CD14-positive monocyte (primary cell): ENCODE measurements at regions not wholly inside any gene's neighbourhood (a gene's known extent, or its start where the extent isn't known, plus 50 kb on each side); places are given as distances from the start of the nearest gene placed in this dataset.

Source experiments
- DNase-seq, 3 donors: peaks; one replicate each; pipeline ENCODE4 v3.0.0-alpha.2; 2011 to 2022
- H2AFZ ChIP-seq: 2 replicates; pipeline ENCODE4 v1.6.0; 2012; ENCODE audit warnings: mild to moderate bottlenecking, low read depth, low read length, inconsistent platforms; ENCODE audit not compliant: insufficient read depth, poor library complexity, severe bottlenecking
- H3K27ac ChIP-seq, 2 donors: 1 replicate in 1 of 2; 2 replicates in 1 of 2; pipeline ENCODE4 v1.5.1; 2012 to 2013; ENCODE audit warnings: low read length in 2 of 2, control low read depth in 1 of 2, inconsistent platforms in 1 of 2, low read depth in 1 of 2, mild to moderate bottlenecking in 1 of 2
- H3K27me3 ChIP-seq, 2 donors: one replicate each; pipeline versions ENCODE4 v1.6.0 to v1.6.1; 2011 to 2013; ENCODE audit warnings: low read length in 2 of 2; ENCODE audit not compliant: control insufficient read depth in 2 of 2, insufficient read depth in 2 of 2
- H3K36me3 ChIP-seq, 2 donors: replicated peaks in 1 of 2; 1 replicate in 1 of 2; 2 replicates in 1 of 2; pipeline versions ENCODE4 v1.5.1 to v1.6.1; 2012 to 2013; ENCODE audit warnings: low read length in 2 of 2, control low read depth in 1 of 2, inconsistent platforms in 1 of 2, mild to moderate bottlenecking in 1 of 2; ENCODE audit not compliant: insufficient read depth in 2 of 2, control insufficient read depth in 1 of 2
- H3K4me1 ChIP-seq, 2 donors: 1 replicate in 1 of 2; 2 replicates in 1 of 2; pipeline versions ENCODE4 v1.5.1 to v1.6.1; 2012 to 2013; ENCODE audit warnings: low read length in 2 of 2, control low read depth in 1 of 2, inconsistent platforms in 1 of 2, mild to moderate bottlenecking in 1 of 2, moderate library complexity in 1 of 2; ENCODE audit not compliant: insufficient read depth in 2 of 2, control insufficient read depth in 1 of 2
- H3K4me2 ChIP-seq: replicated peaks from 2 replicates; pipeline ENCODE3; 2012; ENCODE audit warnings: low read length, moderate library complexity, mild to moderate bottlenecking; ENCODE audit not compliant: poor library complexity, severe bottlenecking; ENCODE audit errors: extremely low read depth
- H3K4me3 ChIP-seq, 3 experiments: fragments of 200-600 bp in 1 of 3; sonication (generic) in 1 of 3; replicated peaks in 1 of 3; 1 replicate in 2 of 3; 2 replicates in 1 of 3; pipeline ENCODE4 v1.5.1; 2011 to 2013; ENCODE audit warnings: low read length in 3 of 3, mild to moderate bottlenecking in 3 of 3, control low read depth in 2 of 3, low read depth in 2 of 3, inconsistent platforms in 1 of 3, moderate library complexity in 1 of 3
- H3K79me2 ChIP-seq: 2 replicates; pipeline ENCODE4 v1.6.0; 2012; ENCODE audit warnings: mild to moderate bottlenecking, control low read depth, inconsistent platforms, low read length, moderate library complexity; ENCODE audit not compliant: insufficient read depth
- H3K9ac ChIP-seq: 2 replicates; pipeline ENCODE4 v1.6.0; 2017; ENCODE audit warnings: low read length, mild to moderate bottlenecking; ENCODE audit not compliant: insufficient read depth, poor library complexity, severe bottlenecking
- H3K9me3 ChIP-seq, 2 donors: replicated peaks in 1 of 2; 1 replicate in 1 of 2; 2 replicates in 1 of 2; pipeline versions ENCODE4 v1.5.1 to v1.6.1; 2012 to 2013; ENCODE audit warnings: low read length in 2 of 2, control low read depth in 1 of 2; ENCODE audit not compliant: control insufficient read depth in 1 of 2, insufficient read depth in 1 of 2
- H4K20me1 ChIP-seq: 2 replicates; pipeline ENCODE4 v1.6.0; 2012; ENCODE audit warnings: mild to moderate bottlenecking, low read length, control low read depth, moderate library complexity; ENCODE audit not compliant: insufficient read depth
- H3K27ac Mint-ChIP-seq, 7 donors: one replicate each; pipeline ENCODE4 v1.8.0; 2020; ENCODE audit warnings: mild to moderate bottlenecking in 7 of 7, mixed read lengths in 7 of 7, moderate library complexity in 6 of 7, inconsistent platforms in 2 of 7
- H3K27me3 Mint-ChIP-seq, 3 donors: one replicate each; pipeline ENCODE4 v1.8.0; 2021 to 2022; ENCODE audit warnings: low read depth in 3 of 3, mild to moderate bottlenecking in 3 of 3, mixed read lengths in 3 of 3, moderate library complexity in 3 of 3, inconsistent platforms in 1 of 3
- H3K36me3 Mint-ChIP-seq, 2 donors: one replicate each; pipeline ENCODE4 v1.8.0; 2020; ENCODE audit warnings: mixed read lengths in 2 of 2, inconsistent platforms in 1 of 2, mild to moderate bottlenecking in 1 of 2
- H3K4me1 Mint-ChIP-seq: one replicate; pipeline ENCODE4 v1.8.0; 2020; ENCODE audit warnings: mild to moderate bottlenecking, mixed read lengths
- H3K4me3 Mint-ChIP-seq, 2 donors: one replicate each; pipeline ENCODE4 v1.8.0; 2020; ENCODE audit warnings: mild to moderate bottlenecking in 2 of 2, mixed read lengths in 2 of 2, moderate library complexity in 1 of 2
- H3K9me3 Mint-ChIP-seq, 7 donors: one replicate each; pipeline ENCODE4 v1.8.0; 2020 to 2022; ENCODE audit warnings: mixed read lengths in 7 of 7, mild to moderate bottlenecking in 6 of 7, moderate library complexity in 6 of 7, inconsistent platforms in 2 of 7
- CTCF ChIP-seq: fragments of 200-600 bp; IDR thresholded peaks from one replicate; pipeline ENCODE4 v1.8.0; 2022; ENCODE audit warnings: antibody characterized with exemption, mild to moderate bottlenecking
- WGBS: methylation state at CpG from one replicate; pipeline ENCODE4 v1.1.5; 2013; ENCODE audit warnings: missing lambda C conversion rate; ENCODE audit not compliant: insufficient coverage; 5-methylcytosine and 5-hydroxymethylcytosine counted together
- intact Hi-C, 2 donors: fragments of 100-400 bp; cut with micrococcal nuclease; formaldehyde crosslinking; loops; one replicate each; pipeline versions ENCODE4 v1.15.0 to v1.15.1; 2023

GRCh38 chrX:117843749-117844148 is 272.9 kb downstream of the KLHL13 start:
- intact Hi-C loops, result no loop called here
- no peak for TF ChIP-seq CTCF
- H3K9me3 ChIP-seq, result no peaks in the 10 kb centered on the region
- Mint-ChIP-seq H3K36me3 (no peaks in the 10 kb centered on the region), H3K4me1 (no peaks in the 10 kb centered on the region), H3K27ac (no peak overlapping the region), H3K27me3 (peaks cover 0 to 3% (median 0%) of the 10 kb centered on the region in 3 donors), H3K9me3 (peaks cover 0 to 8% (median 0%) of the 10 kb centered on the region in 7 donors), H3K4me3 (no peak overlapping the region)
- H3K36me3 ChIP-seq, result no peaks in the 10 kb centered on the region
- no peaks in the 10 kb centered on the region for H3K27me3 ChIP-seq
- WGBS, result no CpG with 5 or more reads among the region's 3 CpGs
- no peak overlapping the region for H3K9ac ChIP-seq
- no peaks in the 10 kb centered on the region for H3K4me1 ChIP-seq
- H3K79me2 ChIP-seq, result no peaks in the 10 kb centered on the region
- H3K4me3 ChIP-seq, result no peak overlapping the region
- H3K4me2 ChIP-seq, result no peak overlapping the region
- no peak overlapping the region for H2AFZ ChIP-seq
- H3K27ac ChIP-seq, result no peak overlapping the region
- H4K20me1 ChIP-seq, result no peaks in the 10 kb centered on the region
- DNase-seq, result no peak

GRCh38 chrX:117840645-117841044 is 276.0 kb downstream of the KLHL13 start:
- Histone ChIP-seq H3K9me3 (no peaks in the 10 kb centered on the region), H3K79me2 (no peaks in the 10 kb centered on the region), H3K27me3 (no peaks in the 10 kb centered on the region), H3K9ac (no peak overlapping the region), H3K4me3 (no peak overlapping the region), H2AFZ (no peak overlapping the region), H3K4me1 (no peaks in the 10 kb centered on the region), H3K27ac (no peak overlapping the region), H3K36me3 (no peaks in the 10 kb centered on the region), H3K4me2 (no peak overlapping the region), H4K20me1 (no peaks in the 10 kb centered on the region)
- Mint-ChIP-seq H3K9me3 (peaks cover 0 to 7% (median 0%) of the 10 kb centered on the region in 7 donors), H3K4me3 (no peak overlapping the region), H3K27me3 (peaks cover 0 to 2% (median 0%) of the 10 kb centered on the region in 3 donors), H3K27ac (no peak overlapping the region), H3K36me3 (no peaks in the 10 kb centered on the region), H3K4me1 (no peaks in the 10 kb centered on the region)
- no peak for TF ChIP-seq CTCF
- no CpG with 5 or more reads among the region's 3 CpGs for WGBS
- intact Hi-C loops, result no loop called here
- no peak for DNase-seq
